Inflammatory macrophage (primary cell): ENCODE measurements at regions not wholly inside any gene's neighbourhood (a gene's known extent, or its start where the extent isn't known, plus 50 kb on each side); places are given as distances from the start of the nearest gene placed in this dataset.
"Not testable (repeated sequence)": the region's sequence is repeated elsewhere in the genome, so short reads cannot be mapped to it uniquely, and the experiment has no call there.

Source experiments
- DNase-seq, 2 donors: peaks; one replicate each; pipeline ENCODE4 v3.0.0-alpha.2; 2020 to 2022

DNA sequence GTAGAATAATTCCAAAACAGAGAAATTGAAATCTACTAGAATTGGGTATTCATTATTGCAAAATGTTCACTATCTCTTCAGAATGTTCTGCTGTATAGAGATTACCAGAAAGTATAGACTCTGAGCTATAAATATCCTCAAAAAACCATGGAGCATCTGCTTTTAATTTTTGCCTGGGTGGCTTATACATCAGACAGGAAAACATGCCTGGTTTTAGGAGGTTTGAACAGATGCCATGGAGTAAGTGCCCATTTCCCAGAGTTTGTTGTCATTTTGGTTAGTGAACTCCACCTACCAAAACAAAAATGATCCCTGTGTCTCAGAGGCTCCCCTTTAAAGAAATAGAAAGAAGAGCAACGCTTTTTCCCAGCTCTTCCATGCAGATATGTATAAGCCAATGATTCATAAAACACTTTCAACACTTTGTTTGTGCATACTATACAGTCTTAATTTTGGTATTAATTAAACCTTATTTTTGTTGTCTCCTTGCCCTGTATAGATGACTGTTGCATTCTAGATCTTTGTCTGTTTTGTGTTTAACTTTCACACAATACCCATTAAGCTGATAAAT, 68.7 kb downstream of the MEPE start:
- no peak for DNase-seq

DNA sequence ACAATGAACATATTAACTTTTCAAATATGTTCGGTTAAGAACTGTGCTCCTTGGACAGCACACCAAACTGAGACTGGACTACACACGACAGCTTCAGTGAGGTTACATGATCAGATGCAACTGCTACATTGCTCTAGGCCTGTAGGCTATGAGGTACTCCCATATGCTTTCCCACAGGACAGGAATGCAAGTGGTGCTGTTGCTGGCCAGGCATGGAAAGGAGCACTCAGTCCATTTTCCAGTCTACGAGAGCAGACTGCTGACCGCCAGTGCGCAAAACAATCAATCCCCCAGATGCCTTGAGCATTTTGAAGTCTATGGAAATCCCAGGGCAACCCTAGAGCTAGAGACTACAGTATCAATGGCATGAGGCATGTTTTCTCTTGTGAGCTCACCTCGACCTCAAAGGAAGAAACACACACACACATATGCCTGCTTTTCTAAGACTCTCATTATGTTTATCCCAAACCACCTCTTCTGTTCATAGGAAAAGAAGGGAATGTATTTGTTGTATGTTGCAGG, 70.8 kb upstream of the SPP1 start:
- no peak for DNase-seq

DNA sequence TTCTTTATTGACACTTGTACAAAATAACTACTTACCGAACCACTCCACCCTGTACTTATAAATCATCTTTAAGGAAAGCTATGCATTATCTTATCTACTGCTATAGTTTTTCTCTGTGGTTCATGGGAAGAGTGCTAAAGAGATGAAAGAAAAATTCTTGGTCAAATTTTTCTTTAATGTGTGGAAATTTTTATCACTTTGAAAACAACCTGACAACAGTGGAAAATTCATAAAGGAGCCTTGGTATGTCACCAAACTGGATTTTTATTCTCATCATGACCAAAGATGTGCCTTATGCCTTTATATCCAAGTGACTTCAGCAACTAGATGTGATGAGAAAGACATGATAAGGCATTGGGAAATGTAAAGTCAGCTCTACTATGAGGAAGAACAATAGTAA, 67.2 kb upstream of the SPP1 start:
- no peak for DNase-seq

DNA sequence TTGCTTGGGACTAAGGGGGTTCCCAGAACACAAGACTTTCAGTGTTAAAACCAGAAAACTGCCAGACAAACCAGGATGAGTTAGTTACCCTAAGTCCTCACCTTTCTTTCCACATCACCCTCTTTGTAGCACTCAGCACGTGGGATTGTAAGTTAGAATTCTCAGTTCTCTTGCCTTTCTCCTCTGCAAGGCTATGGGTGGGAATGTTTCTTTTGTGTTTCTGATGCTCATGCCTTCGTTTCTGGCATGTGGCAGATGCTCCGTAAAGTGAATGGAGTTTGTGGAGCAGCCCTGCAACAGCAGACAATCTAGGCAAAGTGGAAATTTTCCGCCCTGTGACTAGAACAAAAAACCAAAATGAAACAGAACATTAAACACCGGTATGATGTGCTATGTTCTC, 64.7 kb upstream of the SPP1 start:
- no peak for DNase-seq

DNA sequence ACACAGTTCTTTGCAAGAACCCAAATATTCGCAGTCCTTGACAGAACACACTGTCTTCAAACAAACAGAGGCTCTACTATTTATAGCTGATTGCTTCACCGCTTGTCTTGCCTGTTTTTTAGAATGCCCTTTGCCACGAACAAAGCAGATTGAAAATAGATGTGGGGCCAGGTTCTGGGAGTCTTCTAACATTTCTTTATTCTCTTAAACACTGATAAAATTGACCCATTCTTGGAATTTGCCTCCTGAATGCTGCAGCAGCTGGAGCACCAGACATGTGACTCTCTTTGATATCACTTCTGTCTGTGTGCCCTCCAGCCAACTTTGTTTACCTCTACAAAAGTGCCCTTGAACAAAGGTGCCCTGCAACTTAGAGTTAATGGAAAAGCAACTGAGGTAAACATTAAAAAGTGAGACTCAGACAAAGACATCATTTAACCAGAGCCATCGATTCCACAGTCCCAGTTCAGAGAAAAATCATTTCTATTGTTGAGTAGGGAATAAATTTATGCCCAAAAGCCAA, 64.2 kb upstream of the SPP1 start:
- no peak for DNase-seq

DNA sequence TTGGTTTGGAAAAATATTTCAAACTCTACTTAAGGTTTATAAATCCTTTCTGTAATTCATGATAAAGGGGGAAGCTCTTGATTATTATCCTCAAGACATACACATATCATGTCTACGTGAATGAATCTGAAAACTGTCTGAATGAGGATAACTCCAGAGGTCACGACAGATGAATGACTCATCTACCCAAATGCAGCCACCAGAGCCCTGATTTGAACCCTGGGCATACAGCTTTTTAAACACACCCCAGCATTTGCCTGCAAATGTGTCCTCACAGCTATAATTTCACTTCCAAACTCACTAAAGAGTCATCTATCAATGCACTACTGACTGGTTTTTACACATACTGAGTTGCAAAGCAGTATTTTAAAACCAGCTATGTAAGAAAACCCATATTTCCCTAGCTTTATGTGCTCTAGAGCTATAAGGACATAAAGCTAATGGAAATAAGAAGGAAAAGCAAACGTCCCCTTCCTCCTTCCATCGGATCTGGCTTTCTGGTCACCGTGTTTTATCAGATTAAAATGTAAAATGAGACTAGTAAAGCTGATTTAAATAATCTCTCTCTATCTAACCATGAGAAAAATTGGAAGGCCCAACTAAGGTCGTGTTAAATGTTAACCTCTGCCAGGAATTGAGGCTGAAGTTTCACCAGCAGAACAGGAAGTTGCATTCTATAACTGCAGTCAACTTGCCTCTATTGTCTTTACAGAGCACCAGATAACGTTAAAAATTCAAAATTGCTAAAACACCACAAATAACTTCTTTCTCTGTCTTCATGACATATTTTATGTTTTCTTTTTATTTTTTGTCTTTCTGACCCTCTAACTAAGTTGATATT, 63.1 kb upstream of the SPP1 start:
- peak; percentile 6 to 14 for DNase-seq

DNA sequence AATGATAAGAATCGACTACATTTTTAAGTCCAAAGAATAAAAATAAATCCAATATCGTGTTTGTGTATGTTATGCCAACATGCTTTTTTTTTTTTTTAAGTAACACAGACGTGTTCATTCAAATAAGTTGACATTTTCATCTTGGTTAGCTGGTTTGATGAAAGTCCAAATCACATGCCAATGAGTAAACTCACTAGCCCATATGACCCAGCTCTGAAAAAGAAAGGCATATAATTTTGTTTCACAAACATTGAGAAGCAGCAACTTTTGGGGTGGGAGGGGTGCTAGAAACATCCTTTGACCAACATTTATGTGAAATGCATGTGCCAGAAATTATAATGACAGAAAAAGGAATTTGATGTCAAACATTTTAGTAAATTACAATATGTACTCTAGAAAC, 61.6 kb upstream of the SPP1 start:
- peak; percentile 72 to 74 for DNase-seq

DNA sequence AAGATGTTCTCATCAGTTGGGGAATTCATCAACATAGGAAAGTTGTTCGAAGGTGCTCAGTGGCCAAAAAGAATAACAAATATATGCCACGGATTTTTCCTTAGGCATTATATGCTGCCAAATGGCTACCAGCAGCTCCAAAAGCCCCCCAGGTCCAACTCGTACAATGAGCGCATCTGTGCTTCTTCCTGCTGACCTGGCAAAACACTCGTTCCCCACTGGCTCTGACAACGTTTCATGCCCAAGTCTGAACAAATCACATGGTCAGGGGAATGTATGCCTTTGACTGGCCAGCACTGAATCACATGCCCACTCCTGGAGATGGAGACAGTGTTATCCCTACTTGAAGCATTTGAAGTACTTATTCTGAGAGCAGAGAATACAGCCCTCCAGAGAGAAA, 59.9 kb upstream of the SPP1 start:
- no peak for DNase-seq

DNA sequence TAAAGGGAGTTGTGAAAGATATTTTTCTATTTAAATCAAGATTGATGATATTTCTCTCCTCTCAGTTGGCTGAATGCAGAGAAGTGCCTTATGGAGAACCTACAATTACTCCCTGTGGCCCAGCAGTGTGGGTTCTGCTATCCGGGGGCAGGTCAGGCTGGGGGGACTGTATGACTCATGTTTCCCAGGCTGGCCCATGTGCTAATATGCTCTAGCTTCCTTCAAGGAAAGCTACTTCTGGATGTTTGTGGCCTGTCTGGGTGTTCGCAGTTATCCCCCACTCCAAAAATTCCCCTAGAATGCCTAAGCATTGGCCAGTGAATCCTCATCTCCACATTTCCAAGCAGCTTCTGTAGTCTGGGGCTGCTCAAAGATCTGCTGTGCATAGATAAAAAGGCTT, 58.9 kb upstream of the SPP1 start:
- peak; percentile 58 to 77 for DNase-seq

DNA sequence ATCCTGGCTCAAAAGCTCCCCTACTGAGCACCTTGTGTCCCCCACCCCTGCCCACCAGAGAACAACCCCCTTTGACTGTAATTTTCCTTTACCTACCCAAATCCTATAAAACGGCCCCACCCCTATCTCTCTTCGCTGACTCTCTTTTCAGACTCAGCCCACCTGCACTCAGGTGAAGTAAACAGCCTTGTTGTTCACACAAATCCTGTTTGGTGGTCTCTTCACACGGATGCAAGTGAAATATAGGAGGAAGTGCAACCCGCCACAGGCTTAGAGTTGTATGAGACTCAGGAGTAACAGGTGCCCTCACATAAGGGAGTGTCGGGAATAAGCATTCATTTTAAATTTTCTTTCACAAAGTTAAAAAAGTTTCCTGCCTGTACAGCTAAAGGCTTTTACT, 57.6 kb upstream of the SPP1 start:
- not testable (repeated sequence) for DNase-seq

DNA sequence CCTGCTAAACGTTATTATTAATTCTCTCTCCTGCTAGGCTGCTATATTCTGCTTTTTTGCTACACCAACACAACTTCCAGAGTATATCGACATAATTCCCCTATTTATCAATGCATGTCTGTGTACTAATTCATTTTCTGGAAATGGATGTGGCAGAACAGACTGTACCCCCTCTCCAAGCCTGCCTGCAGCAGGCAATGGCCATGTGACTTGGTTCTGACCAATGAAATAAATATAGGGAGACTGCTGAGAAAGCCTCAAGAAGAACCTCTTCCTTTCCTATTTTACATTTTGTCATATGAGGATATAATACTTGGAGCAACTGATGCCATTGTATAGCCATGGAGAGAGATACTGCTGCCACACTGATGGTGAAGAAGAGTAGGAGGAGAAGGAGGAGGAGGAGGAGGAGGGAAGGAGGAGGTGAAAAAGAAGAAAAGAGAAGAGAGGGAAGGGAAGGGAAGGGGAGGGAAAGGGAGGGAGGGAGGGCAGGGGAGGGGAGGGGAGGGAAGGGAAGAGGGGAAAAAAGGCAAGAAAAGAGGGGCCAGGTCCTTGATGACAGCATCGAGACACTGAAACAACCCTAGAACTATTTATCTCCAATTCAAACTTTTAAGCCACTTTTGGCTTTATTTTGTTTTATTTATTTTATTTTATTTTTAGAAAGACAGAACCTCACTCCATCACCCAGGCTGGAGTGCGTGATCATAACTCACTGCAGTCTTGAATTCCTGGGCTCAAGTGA, 57.0 kb upstream of the SPP1 start:
- DNase-seq: no peak

DNA sequence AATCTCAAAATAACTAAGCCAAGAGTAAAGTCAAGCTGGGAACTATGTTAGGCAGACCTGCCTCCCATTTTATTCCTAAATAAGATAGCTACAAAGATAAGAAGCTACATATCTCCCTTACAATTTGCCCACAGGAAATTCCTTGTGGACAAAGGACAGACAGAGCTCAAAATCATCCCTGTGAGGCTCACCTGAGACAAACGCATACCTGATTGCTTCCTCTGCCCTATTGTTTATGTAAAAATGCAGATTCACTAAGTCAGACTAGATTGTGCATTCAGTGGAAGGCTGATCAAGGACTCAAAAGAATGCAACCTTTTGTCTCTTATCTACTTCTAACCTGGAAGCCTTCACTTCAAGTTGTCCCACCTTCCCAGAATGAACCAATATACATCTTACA, 56.2 kb upstream of the SPP1 start:
- DNase-seq: not testable (repeated sequence)

DNA sequence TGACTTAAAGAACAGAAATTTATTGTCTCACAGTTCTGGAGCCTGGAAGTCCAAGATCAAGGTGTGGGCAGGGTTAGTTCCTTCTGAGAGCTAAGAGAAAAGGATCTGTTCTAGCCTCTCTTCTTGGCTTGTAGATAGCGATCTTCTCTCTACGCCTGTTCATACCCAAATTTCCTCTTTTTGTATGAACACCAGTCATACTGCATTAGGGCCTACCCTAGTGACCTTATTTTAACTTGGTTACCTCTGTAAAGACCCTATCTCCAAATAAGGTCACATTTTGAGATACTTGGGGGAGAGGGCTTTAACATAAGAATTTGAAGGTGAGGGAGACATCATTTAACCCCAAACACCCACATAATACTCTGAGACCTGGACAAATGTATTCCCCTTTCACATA, 55.6 kb upstream of the SPP1 start:
- DNase-seq: peak in 1 of 2 donors; percentile 35

DNA sequence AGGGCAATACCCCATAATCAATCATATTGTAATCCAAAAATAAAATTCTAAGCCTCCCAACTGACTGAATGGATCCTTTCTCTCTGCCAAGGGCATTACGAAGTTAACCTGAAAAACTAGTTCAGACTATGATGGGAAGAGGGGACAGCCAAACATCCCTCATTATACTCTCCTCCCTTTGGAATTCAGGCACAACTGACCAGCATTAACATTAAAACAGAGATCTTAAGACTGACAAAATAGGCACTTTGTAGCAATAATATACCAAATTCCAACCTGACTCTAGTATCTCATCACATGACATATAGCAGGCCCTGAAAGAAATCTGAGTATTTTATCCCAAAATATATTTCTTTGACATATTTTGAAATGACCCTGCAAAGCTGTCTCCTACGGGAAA, 55.0 kb upstream of the SPP1 start:
- no peak for DNase-seq

DNA sequence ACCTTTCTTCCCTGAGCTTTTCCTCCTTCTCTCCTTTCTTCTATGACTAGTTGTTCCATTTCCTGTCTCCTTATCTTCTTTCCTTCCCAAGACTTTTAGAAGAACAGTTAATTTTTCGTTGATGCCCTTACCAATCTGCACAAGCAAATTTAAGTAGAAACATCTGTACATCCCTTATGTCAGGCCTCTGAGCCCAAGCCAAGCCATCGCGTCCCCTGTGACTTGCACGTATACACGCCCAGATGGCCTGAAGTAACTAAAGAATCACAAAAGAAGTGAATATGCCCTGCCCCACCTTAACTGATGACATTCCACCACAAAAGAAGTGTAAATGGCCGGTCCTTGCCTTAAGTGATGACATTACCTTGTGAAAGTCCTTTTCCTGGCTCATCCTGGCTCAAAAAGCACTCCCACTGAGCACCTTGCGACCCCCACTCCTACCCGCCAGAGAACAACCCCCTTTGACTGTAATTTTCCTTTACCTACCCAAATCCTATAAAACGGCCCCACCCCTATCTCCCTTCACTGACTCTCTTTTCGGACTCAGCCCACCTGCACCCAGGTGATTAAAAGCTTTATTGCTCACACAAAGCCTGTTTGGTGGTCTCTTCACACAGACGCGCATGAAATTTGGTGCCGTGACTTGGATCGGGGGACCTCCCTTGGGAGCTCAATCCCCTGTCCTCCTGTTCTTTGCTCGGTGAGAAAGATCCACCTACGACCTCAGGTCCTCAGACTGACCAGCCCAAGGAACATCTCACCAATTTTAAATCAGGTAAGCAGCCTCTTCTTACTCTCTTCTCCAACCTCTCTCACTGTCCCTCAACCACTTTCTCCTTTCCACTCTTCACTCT, 53.7 kb upstream of the SPP1 start:
- DNase-seq: not testable (repeated sequence)

DNA sequence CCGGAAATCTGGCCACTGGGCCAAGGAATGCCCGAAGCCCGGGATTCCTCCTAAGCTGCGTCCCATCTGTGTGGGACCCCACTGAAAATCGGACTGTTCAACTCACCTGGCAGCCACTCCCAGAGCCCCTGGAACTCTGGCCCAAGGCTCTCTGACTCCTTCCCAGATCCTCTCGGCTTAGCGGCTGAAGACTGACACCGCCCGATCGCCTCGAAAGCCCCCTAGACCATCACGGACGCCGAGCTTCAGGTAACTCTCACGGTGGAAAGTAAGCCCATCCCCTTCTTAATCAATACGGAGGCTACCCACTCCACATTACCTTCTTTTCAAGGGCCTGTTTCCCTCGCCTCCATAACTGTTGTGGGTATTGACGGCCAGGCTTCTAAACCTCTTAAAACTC, 51.4 kb upstream of the SPP1 start:
- DNase-seq: not testable (repeated sequence)
